ENCODE measurements at regions not wholly inside any gene's neighbourhood (a gene's known extent, or its start where the extent isn't known, plus 50 kb on each side); places are given as distances from the start of the nearest gene placed in this dataset.

DNA sequence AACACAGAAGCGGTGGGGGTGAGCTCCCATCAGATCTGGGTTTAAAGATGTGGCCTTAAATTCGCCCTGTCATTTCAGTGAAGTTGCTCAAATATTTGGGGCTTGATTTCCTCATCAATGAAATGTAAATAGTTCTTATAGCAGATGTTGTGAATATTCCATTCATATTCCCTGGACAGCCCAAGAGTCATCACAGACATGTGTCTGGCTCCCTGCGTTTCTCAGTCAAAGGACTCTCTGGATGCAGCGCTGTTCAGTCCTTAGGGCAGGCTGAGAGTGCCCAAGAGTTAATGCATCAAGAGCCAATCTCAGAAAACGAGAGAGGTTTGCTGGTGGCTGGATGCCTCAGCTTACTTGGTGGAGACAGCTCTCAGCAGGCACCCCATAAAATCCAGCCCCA, 475.5 kb upstream of the VSTM2A start:
- TF ChIP-seq, protein P1, sequence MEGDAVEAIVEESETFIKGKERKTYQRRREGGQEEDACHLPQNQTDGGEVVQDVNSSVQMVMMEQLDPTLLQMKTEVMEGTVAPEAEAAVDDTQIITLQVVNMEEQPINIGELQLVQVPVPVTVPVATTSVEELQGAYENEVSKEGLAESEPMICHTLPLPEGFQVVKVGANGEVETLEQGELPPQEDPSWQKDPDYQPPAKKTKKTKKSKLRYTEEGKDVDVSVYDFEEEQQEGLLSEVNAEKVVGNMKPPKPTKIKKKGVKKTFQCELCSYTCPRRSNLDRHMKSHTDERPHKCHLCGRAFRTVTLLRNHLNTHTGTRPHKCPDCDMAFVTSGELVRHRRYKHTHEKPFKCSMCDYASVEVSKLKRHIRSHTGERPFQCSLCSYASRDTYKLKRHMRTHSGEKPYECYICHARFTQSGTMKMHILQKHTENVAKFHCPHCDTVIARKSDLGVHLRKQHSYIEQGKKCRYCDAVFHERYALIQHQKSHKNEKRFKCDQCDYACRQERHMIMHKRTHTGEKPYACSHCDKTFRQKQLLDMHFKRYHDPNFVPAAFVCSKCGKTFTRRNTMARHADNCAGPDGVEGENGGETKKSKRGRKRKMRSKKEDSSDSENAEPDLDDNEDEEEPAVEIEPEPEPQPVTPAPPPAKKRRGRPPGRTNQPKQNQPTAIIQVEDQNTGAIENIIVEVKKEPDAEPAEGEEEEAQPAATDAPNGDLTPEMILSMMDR (IDR thresholded peaks at IDR 0.05; ENCODE audit: low read length), result no peak
- TF ChIP-seq EZH2 (IDR thresholded peaks at IDR 0.05; ENCODE audit: borderline replicate concordance, low read length), result no peak
- Histone ChIP-seq H3K4me3 (ENCODE audit: low read depth, low read length, poor library complexity, severe bottlenecking) (no peak overlapping the region), H3K4me2 (ENCODE audit: low read length) (no peak overlapping the region), H3K9me2 (ENCODE audit: low read depth, low read length) (no peaks in the 10 kb centered on the region), H4K20me1 (ENCODE audit: insufficient read depth, low read length) (no peaks in the 10 kb centered on the region), H3K9ac (ENCODE audit: low read length) (no peak overlapping the region), H3K36me3 (ENCODE audit: insufficient read depth, low read length) (no peaks in the 10 kb centered on the region), H3K79me2 (ENCODE audit: insufficient read depth, low read length) (no peaks in the 10 kb centered on the region), H3F3A (ENCODE audit: insufficient read depth, low read length) (no peaks in the 10 kb centered on the region), H3K27me3 (ENCODE audit: insufficient read depth, low read length) (no peaks in the 10 kb centered on the region), H3K4me1 (ENCODE audit: insufficient read depth, low read length, severe bottlenecking) (no peaks in the 10 kb centered on the region), H3K9me3 (ENCODE audit: low read length) (no peaks in the 10 kb centered on the region), H2AFZ (ENCODE audit: low read length) (no peak overlapping the region), H3K27ac (ENCODE audit: low read depth, low read length, poor library complexity, severe bottlenecking) (no peak overlapping the region)

DNA sequence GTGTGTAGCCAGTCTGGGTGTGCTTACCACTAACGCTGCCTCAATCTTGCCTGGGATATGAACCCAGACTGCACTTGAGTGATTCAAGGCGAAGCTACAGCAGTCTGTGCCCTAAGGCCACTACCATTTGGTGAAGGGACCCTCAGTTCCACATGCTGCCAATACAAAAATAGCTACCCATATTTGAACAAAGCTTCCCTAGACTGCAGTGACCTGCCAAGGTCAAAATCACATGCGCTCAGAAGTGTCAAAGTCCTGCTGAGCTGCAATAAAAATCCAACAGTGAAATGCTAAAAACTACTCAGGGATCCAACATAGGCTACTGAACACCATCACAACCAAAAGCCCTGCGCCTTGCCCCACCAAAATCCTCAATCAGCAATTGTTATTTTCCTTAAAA, 472.3 kb upstream of the VSTM2A start:
- Histone ChIP-seq H3K9ac (ENCODE audit: low read length) (no peak overlapping the region), H3K27ac (ENCODE audit: low read depth, low read length, poor library complexity, severe bottlenecking) (no peak overlapping the region), H3K9me3 (ENCODE audit: low read length) (no peaks in the 10 kb centered on the region), H4K20me1 (ENCODE audit: insufficient read depth, low read length) (no peaks in the 10 kb centered on the region), H3K79me2 (ENCODE audit: insufficient read depth, low read length) (no peaks in the 10 kb centered on the region), H2AFZ (ENCODE audit: low read length) (no peak overlapping the region), H3K4me1 (ENCODE audit: insufficient read depth, low read length, severe bottlenecking) (no peaks in the 10 kb centered on the region), H3K4me2 (ENCODE audit: low read length) (no peak overlapping the region), H3K36me3 (ENCODE audit: insufficient read depth, low read length) (no peaks in the 10 kb centered on the region), H3F3A (ENCODE audit: insufficient read depth, low read length) (no peaks in the 10 kb centered on the region), H3K4me3 (ENCODE audit: low read depth, low read length, poor library complexity, severe bottlenecking) (no peak overlapping the region), H3K27me3 (ENCODE audit: insufficient read depth, low read length) (no peaks in the 10 kb centered on the region), H3K9me2 (ENCODE audit: low read depth, low read length) (no peaks in the 10 kb centered on the region)
- TF ChIP-seq, protein P1 (IDR thresholded peaks at IDR 0.05; ENCODE audit: low read length), result no peak
- TF ChIP-seq EZH2 (IDR thresholded peaks at IDR 0.05; ENCODE audit: borderline replicate concordance, low read length), result no peak

- Histone ChIP-seq H3K9ac (ENCODE audit: low read length) (no peak overlapping the region), H4K20me1 (ENCODE audit: insufficient read depth, low read length) (no peaks in the 10 kb centered on the region), H3K9me3 (ENCODE audit: low read length) (no peaks in the 10 kb centered on the region), H2AFZ (ENCODE audit: low read length) (no peak overlapping the region), H3K36me3 (ENCODE audit: insufficient read depth, low read length) (no peaks in the 10 kb centered on the region), H3F3A (ENCODE audit: insufficient read depth, low read length) (no peaks in the 10 kb centered on the region), H3K4me2 (ENCODE audit: low read length) (no peak overlapping the region), H3K79me2 (ENCODE audit: insufficient read depth, low read length) (no peaks in the 10 kb centered on the region), H3K27me3 (ENCODE audit: insufficient read depth, low read length) (no peaks in the 10 kb centered on the region), H3K9me2 (ENCODE audit: low read depth, low read length) (no peaks in the 10 kb centered on the region), H3K4me3 (ENCODE audit: low read depth, low read length, poor library complexity, severe bottlenecking) (no peak overlapping the region), H3K27ac (ENCODE audit: low read depth, low read length, poor library complexity, severe bottlenecking) (no peak overlapping the region), H3K4me1 (ENCODE audit: insufficient read depth, low read length, severe bottlenecking) (no peaks in the 10 kb centered on the region)
- TF ChIP-seq, protein P1 (IDR thresholded peaks at IDR 0.05; ENCODE audit: low read length), result no peak
- no peak for TF ChIP-seq EZH2 (IDR thresholded peaks at IDR 0.05; ENCODE audit: borderline replicate concordance, low read length)
These were observed 469.5 kb upstream of the VSTM2A start for GRCh38 chr7:54072710-54073109.
